Astrocyte of the spinal cord (primary cell): ENCODE measurements at regions not wholly inside any gene's neighbourhood (a gene's known extent, or its start where the extent isn't known, plus 50 kb on each side); places are given as distances from the start of the nearest gene placed in this dataset.
"Not testable (repeated sequence)": the region's sequence is repeated elsewhere in the genome, so short reads cannot be mapped to it uniquely, and the experiment has no call there.

Source experiments
- DNase-seq: peaks from one replicate; pipeline ENCODE4 v3.0.0; 2011; ENCODE audit warnings: low read depth, low spot score
- H3K4me3 ChIP-seq: 2 replicates; pipeline ENCODE4 v1.5.1; 2011; ENCODE audit warnings: low read depth, mild to moderate bottlenecking, low read length, moderate library complexity
- CTCF ChIP-seq: IDR thresholded peaks from 2 replicates; pipeline ENCODE4 v1.5.1; 2012; ENCODE audit warnings: low read depth, mild to moderate bottlenecking, low read length, inconsistent platforms
- in situ Hi-C: cut with HindIII; loops from 2 replicates; pipeline ENCODE4 v1.10.0; 2017; ENCODE audit warnings: low sequenced_read_pairs

- TF ChIP-seq CTCF: no peak
- no peak for DNase-seq
- no peak overlapping the region for H3K4me3 ChIP-seq
- in situ Hi-C loops: no loop called here
These were observed 531.5 kb downstream of the STK39 start for GRCh38 chr2:167715932-167716331.

GRCh38 chr2:167715498-167715897, 531.9 kb downstream of the STK39 start:
- DNase-seq, H3K4me3 ChIP-seq, in situ Hi-C loops: not testable (repeated sequence)

GRCh38 chr2:167712275-167712674, 535.1 kb downstream of the STK39 start:
- in situ Hi-C loops: no loop called here

GRCh38 chr2:167708998-167709397, 538.4 kb downstream of the STK39 start:
- no peak for TF ChIP-seq CTCF
- no peak for DNase-seq
- in situ Hi-C loops: no loop called here
- no peak overlapping the region for H3K4me3 ChIP-seq

More at GRCh38 chr2:167712275-167712674, 535.1 kb downstream of the STK39 start:
- no peak overlapping the region for H3K4me3 ChIP-seq
- no peak for TF ChIP-seq CTCF
- no peak for DNase-seq

GRCh38 chr2:167706800-167707199, 540.6 kb downstream of the STK39 start:
- TF ChIP-seq CTCF: no peak
- in situ Hi-C loops: no loop called here
- no peak overlapping the region for H3K4me3 ChIP-seq
- peak; percentile 1 for DNase-seq

GRCh38 chr2:167703441-167703840, 544.0 kb downstream of the STK39 start:
- in situ Hi-C loops: no loop called here
- TF ChIP-seq CTCF: no peak
- DNase-seq: no peak
- H3K4me3 ChIP-seq: no peak overlapping the region

GRCh38 chr2:167702227-167702626, 545.2 kb downstream of the STK39 start:
- H3K4me3 ChIP-seq: no peak overlapping the region
- TF ChIP-seq CTCF: no peak
- no peak for DNase-seq
- in situ Hi-C loops: no loop called here
